ENCODE measurements at regions not wholly inside any gene's neighbourhood (a gene's known extent, or its start where the extent isn't known, plus 50 kb on each side); places are given as distances from the start of the nearest gene placed in this dataset.
"Not testable (repeated sequence)": the region's sequence is repeated elsewhere in the genome, so short reads cannot be mapped to it uniquely, and the experiment has no call there.

- H3K27ac ChIP-seq: peak overlapping the region; percentile 11
- peak; percentile 52 to 67 for ATAC-seq
- intact Hi-C loops (cut with DNase I): no loop called here
These were observed 72.9 kb upstream of the ELK3 start for GRCh38 chr12:96121271-96121711.

GRCh38 chr12:96128292-96128691, 65.9 kb upstream of the ELK3 start:
- DNase-seq; H3K4me1 ChIP-seq; H3K9me3 ChIP-seq; intact Hi-C loops (cut with DNase I); H3K27ac ChIP-seq; H3K27me3 ChIP-seq (ENCODE audit: low read depth); ATAC-seq; H3K4me3 ChIP-seq; H3K36me3 ChIP-seq: not testable (repeated sequence)

More at GRCh38 chr12:96121271-96121711, 72.9 kb upstream of the ELK3 start:
- Histone ChIP-seq H3K36me3 (no peaks in the 10 kb centered on the region), H3K4me1 (peaks cover 8% of the 10 kb centered on the region), H3K9me3 (no peaks in the 10 kb centered on the region), H3K4me3 (no peak overlapping the region), H3K27me3 (ENCODE audit: low read depth) (no peaks in the 10 kb centered on the region)
- TF ChIP-seq CTCF (IDR thresholded peaks at IDR 0.05): no peak
- DNase-seq: no peak

- Histone ChIP-seq H3K27ac (no peak overlapping the region), H3K4me1 (no peaks in the 10 kb centered on the region), H3K36me3 (no peaks in the 10 kb centered on the region), H3K9me3 (no peaks in the 10 kb centered on the region), H3K4me3 (no peak overlapping the region), H3K27me3 (ENCODE audit: low read depth) (no peaks in the 10 kb centered on the region)
- no peak for DNase-seq
- no peak for TF ChIP-seq CTCF (IDR thresholded peaks at IDR 0.05)
- intact Hi-C loops (cut with DNase I): no loop called here
- no peak for ATAC-seq
These were observed 63.6 kb upstream of the ELK3 start for GRCh38 chr12:96130396-96131059.

GRCh38 chr12:96131230-96131788, 62.9 kb upstream of the ELK3 start:
- intact Hi-C loops (cut with DNase I): no loop called here
- TF ChIP-seq CTCF (IDR thresholded peaks at IDR 0.05): no peak
- Histone ChIP-seq H3K27me3 (ENCODE audit: low read depth) (no peaks in the 10 kb centered on the region), H3K9me3 (no peaks in the 10 kb centered on the region), H3K4me1 (peaks cover 3% of the 10 kb centered on the region), H3K4me3 (no peak overlapping the region), H3K27ac (no peak overlapping the region), H3K36me3 (no peaks in the 10 kb centered on the region)
- ATAC-seq (no peak), DNase-seq (no peak)

- no peaks in the 10 kb centered on the region for H3K9me3 ChIP-seq
- H3K4me3 ChIP-seq: no peak overlapping the region
- peak; percentile 43 for TF ChIP-seq CTCF (IDR thresholded peaks at IDR 0.05)
- ATAC-seq: peak in 1 of 2 donors; percentile 60
- peaks cover 9% of the 10 kb centered on the region for H3K4me1 ChIP-seq
- no peak for DNase-seq
- no peaks in the 10 kb centered on the region for H3K27me3 ChIP-seq (ENCODE audit: low read depth)
- intact Hi-C loops (cut with DNase I): no loop called here
- H3K27ac ChIP-seq: no peak overlapping the region
- no peaks in the 10 kb centered on the region for H3K36me3 ChIP-seq
These were observed 61.4 kb upstream of the ELK3 start for GRCh38 chr12:96132819-96133218.

GRCh38 chr12:96134200-96134599, 60.0 kb upstream of the ELK3 start:
- H3K9me3 ChIP-seq: no peaks in the 10 kb centered on the region
- H3K4me1 ChIP-seq: peaks cover 9% of the 10 kb centered on the region
- no peaks in the 10 kb centered on the region for H3K36me3 ChIP-seq
- H3K27ac ChIP-seq: no peak overlapping the region
- TF ChIP-seq CTCF (IDR thresholded peaks at IDR 0.05): no peak
- no peak for DNase-seq
- no peaks in the 10 kb centered on the region for H3K27me3 ChIP-seq (ENCODE audit: low read depth)
- no peak overlapping the region for H3K4me3 ChIP-seq
- ATAC-seq: no peak
- intact Hi-C loops (cut with DNase I): no loop called here

Measured in lower lobe of right lung (tissue), 2 donors.